ENCODE measurements at regions not wholly inside any gene's neighbourhood (a gene's known extent, or its start where the extent isn't known, plus 50 kb on each side); places are given as distances from the start of the nearest gene placed in this dataset.

GRCh38 chr7:118060692-118061091, 123.3 kb upstream of the LSM8 start:
- TF ChIP-seq, protein P1, sequence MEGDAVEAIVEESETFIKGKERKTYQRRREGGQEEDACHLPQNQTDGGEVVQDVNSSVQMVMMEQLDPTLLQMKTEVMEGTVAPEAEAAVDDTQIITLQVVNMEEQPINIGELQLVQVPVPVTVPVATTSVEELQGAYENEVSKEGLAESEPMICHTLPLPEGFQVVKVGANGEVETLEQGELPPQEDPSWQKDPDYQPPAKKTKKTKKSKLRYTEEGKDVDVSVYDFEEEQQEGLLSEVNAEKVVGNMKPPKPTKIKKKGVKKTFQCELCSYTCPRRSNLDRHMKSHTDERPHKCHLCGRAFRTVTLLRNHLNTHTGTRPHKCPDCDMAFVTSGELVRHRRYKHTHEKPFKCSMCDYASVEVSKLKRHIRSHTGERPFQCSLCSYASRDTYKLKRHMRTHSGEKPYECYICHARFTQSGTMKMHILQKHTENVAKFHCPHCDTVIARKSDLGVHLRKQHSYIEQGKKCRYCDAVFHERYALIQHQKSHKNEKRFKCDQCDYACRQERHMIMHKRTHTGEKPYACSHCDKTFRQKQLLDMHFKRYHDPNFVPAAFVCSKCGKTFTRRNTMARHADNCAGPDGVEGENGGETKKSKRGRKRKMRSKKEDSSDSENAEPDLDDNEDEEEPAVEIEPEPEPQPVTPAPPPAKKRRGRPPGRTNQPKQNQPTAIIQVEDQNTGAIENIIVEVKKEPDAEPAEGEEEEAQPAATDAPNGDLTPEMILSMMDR (IDR thresholded peaks at IDR 0.05), result no peak
- Histone ChIP-seq H3K4me1 (no peaks in the 10 kb centered on the region), H3K27me3 (ENCODE audit: control insufficient read depth, insufficient read depth, low read length) (no peaks in the 10 kb centered on the region), H2AFZ (no peak overlapping the region), H3K4me2 (ENCODE audit: low read length) (no peak overlapping the region), H3K79me2 (no peaks in the 10 kb centered on the region), H3K9me3 (ENCODE audit: control insufficient read depth, low read length) (no peaks in the 10 kb centered on the region), H3K27ac (no peak overlapping the region), H3K36me3 (ENCODE audit: control insufficient read depth, insufficient read depth, low read length) (no peaks in the 10 kb centered on the region), H3K9ac (no peak overlapping the region), H3K4me3 (ENCODE audit: low read depth, low read length) (no peak overlapping the region)

DNA sequence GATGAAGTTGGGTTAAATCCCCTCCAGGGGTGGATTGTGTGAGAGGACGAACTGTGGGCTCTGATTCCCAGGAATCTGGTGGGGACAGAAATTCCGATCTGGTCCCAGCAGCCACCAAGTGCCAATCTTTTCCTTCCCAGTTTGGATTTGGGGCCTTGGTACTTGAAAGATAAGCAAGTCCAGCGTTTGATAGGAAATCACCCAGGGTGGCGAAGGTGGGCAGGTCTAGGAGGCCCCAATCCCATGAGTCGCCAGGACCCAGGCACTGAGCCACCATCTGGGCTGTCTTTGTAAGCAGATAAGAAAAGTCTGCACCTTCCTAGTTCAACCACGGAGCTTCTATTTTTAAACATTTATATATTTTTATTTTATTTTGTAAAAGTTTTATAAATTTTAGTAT, 122.6 kb upstream of the LSM8 start:
- no peaks in the 10 kb centered on the region for H3K79me2 ChIP-seq
- no peaks in the 10 kb centered on the region for H3K27me3 ChIP-seq (ENCODE audit: control insufficient read depth, insufficient read depth, low read length)
- H3K36me3 ChIP-seq (ENCODE audit: control insufficient read depth, insufficient read depth, low read length), result no peaks in the 10 kb centered on the region
- H3K4me3 ChIP-seq (ENCODE audit: low read depth, low read length), result no peak overlapping the region
- H3K4me2 ChIP-seq (ENCODE audit: low read length), result no peak overlapping the region
- TF ChIP-seq, protein P1 (IDR thresholded peaks at IDR 0.05), result no peak
- H3K9ac ChIP-seq, result no peak overlapping the region
- H3K9me3 ChIP-seq (ENCODE audit: control insufficient read depth, low read length), result no peaks in the 10 kb centered on the region
- H2AFZ ChIP-seq, result no peak overlapping the region
- H3K27ac ChIP-seq, result no peak overlapping the region
- no peaks in the 10 kb centered on the region for H3K4me1 ChIP-seq

GRCh38 chr7:118072893-118073674, 110.9 kb upstream of the LSM8 start:
- Histone ChIP-seq H3K4me3 (ENCODE audit: low read depth, low read length) (no peak overlapping the region), H3K27ac (no peak overlapping the region), H3K4me1 (no peaks in the 10 kb centered on the region), H3K4me2 (ENCODE audit: low read length) (no peak overlapping the region), H3K9ac (no peak overlapping the region), H3K36me3 (ENCODE audit: control insufficient read depth, insufficient read depth, low read length) (no peaks in the 10 kb centered on the region), H3K79me2 (no peaks in the 10 kb centered on the region), H2AFZ (no peak overlapping the region), H3K27me3 (ENCODE audit: control insufficient read depth, insufficient read depth, low read length) (no peaks in the 10 kb centered on the region), H3K9me3 (ENCODE audit: control insufficient read depth, low read length) (no peaks in the 10 kb centered on the region)
- TF ChIP-seq, protein P1 (IDR thresholded peaks at IDR 0.05), result no peak

- H3K9ac ChIP-seq, result no peak overlapping the region
- TF ChIP-seq, protein P1 (IDR thresholded peaks at IDR 0.05), result no peak
- H3K4me3 ChIP-seq (ENCODE audit: low read depth, low read length), result no peak overlapping the region
- no peaks in the 10 kb centered on the region for H3K79me2 ChIP-seq
- H3K36me3 ChIP-seq (ENCODE audit: control insufficient read depth, insufficient read depth, low read length), result no peaks in the 10 kb centered on the region
- H3K4me2 ChIP-seq (ENCODE audit: low read length), result no peak overlapping the region
- H3K27ac ChIP-seq, result no peak overlapping the region
- no peaks in the 10 kb centered on the region for H3K9me3 ChIP-seq (ENCODE audit: control insufficient read depth, low read length)
- H3K4me1 ChIP-seq, result no peaks in the 10 kb centered on the region
- no peaks in the 10 kb centered on the region for H3K27me3 ChIP-seq (ENCODE audit: control insufficient read depth, insufficient read depth, low read length)
- no peak overlapping the region for H2AFZ ChIP-seq
These were observed 108.0 kb upstream of the LSM8 start for GRCh38 chr7:118075936-118076335.

DNA sequence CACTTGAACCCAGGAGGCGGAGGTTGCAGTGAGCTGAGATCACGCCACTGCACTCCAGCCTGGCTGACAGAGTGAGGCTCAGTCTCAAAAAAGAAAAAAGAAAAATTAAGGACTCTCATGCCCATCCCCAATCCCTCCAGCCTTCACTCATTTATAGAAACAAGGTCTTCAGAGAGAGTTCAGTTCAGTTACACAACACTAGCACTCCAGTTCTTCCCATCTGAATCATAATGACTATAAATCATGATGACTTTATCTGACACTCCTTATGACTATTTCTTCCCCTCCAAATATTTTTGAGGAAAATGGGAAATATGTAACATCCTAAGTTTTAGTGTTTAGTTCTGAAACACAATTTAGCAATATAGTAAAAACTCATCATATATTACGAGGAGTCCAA, 107.4 kb upstream of the LSM8 start:
- TF ChIP-seq, protein P1 (IDR thresholded peaks at IDR 0.05), result no peak
- Histone ChIP-seq H3K36me3 (ENCODE audit: control insufficient read depth, insufficient read depth, low read length) (no peaks in the 10 kb centered on the region), H3K9ac (no peak overlapping the region), H3K9me3 (ENCODE audit: control insufficient read depth, low read length) (no peaks in the 10 kb centered on the region), H3K79me2 (no peaks in the 10 kb centered on the region), H3K4me2 (ENCODE audit: low read length) (no peak overlapping the region), H3K4me1 (no peaks in the 10 kb centered on the region), H3K27ac (no peak overlapping the region), H2AFZ (no peak overlapping the region), H3K27me3 (ENCODE audit: control insufficient read depth, insufficient read depth, low read length) (no peaks in the 10 kb centered on the region), H3K4me3 (ENCODE audit: low read depth, low read length) (no peak overlapping the region)
